HepG2 (cell line): ENCODE measurements at regions not wholly inside any gene's neighbourhood (a gene's known extent, or its start where the extent isn't known, plus 50 kb on each side); places are given as distances from the start of the nearest gene placed in this dataset.

Experiments used
- ATAC-seq: fragments of 200-7000 bp; cut with Tn5 transposase; 3 replicates; pipeline ENCODE4 v1.9.1; 2020; ENCODE audit warnings: mild to moderate bottlenecking, moderate library complexity
- BruUV-seq: library from RNA; stranded (reverse); fragments of 400-500 nt; replicated peaks from 2 replicates; lab custom pipeline; 2021; lab: Mats Ljungman, UMichigan
- CTCF ChIA-PET: fragments of 300-600 bp; formaldehyde crosslinking; extraction: SDS; loops from one replicate; lab custom pipeline; 2021; ENCODE audit warnings: low total read pairs, inconsistent platforms, low intra/inter-chr PET ratio; lab: Yijun Ruan, JAX
- POLR2A ChIA-PET: fragments of 350-600 bp; sonication (Branson Sonifier 250); formaldehyde crosslinking; loops from one replicate; lab custom pipeline; 2020; ENCODE audit warnings: antibody characterized with exemption, inconsistent platforms; lab: Yijun Ruan, JAX
- DNase-seq: peaks from one replicate; pipeline ENCODE4 v3.0.0-alpha.2; 2015; ENCODE audit warnings: low spot score
- FAIRE-seq: peaks from 3 replicates; lab custom pipeline; 2011; peaks lifted over from hg19 to GRCh38; lab: Jason Lieb, UNC
- H2AFZ ChIP-seq: one replicate; pipeline ENCODE4 v1.6.1; 2011; ENCODE audit warnings: low read length, inconsistent platforms
- H3K27ac ChIP-seq: fragments of 300-600 bp; 3 replicates; pipeline ENCODE4 v1.8.0; 2011; ENCODE audit warnings: mixed run types, mild to moderate bottlenecking, mixed read lengths, low read length, inconsistent platforms; ENCODE audit not compliant: insufficient read depth; ENCODE audit errors: extremely low read length
- H3K27me3 ChIP-seq, 2 experiments: fragments of 200-600 bp in 1 of 2; 2 replicates in 1 of 2; 3 replicates in 1 of 2; pipeline versions ENCODE4 v1.6.0 to v1.8.0; 2011; ENCODE audit warnings: low read length in 2 of 2, mild to moderate bottlenecking in 2 of 2, moderate library complexity in 2 of 2, inconsistent platforms in 1 of 2; ENCODE audit not compliant: insufficient read depth in 2 of 2, control insufficient read depth in 1 of 2
- H3K36me3 ChIP-seq, 2 experiments: fragments of 200-600 bp in 1 of 2; replicated peaks in 1 of 2; 2 replicates in 1 of 2; 3 replicates in 1 of 2; pipeline versions ENCODE4 v1.5.1 to v1.8.0; 2011; ENCODE audit warnings: low read length in 2 of 2, inconsistent platforms in 1 of 2; ENCODE audit not compliant: insufficient read depth in 2 of 2, control insufficient read depth in 1 of 2
- H3K4me1 ChIP-seq: 2 replicates; pipeline ENCODE4 v1.5.1; 2012; ENCODE audit warnings: low read length, inconsistent platforms; ENCODE audit not compliant: insufficient read depth
- H3K4me2 ChIP-seq: 2 replicates; pipeline ENCODE4 v1.6.0; 2011; ENCODE audit warnings: low read depth, low read length, inconsistent platforms
- H3K4me3 ChIP-seq, 3 experiments: fragments of 200-600 bp in 1 of 3; sonication (generic), shearing (Covaris generic) in 1 of 3; replicated peaks in 1 of 3; 2 replicates each; pipeline ENCODE4 v1.5.1; 2011 to 2016; ENCODE audit warnings: low read length in 3 of 3, inconsistent platforms in 2 of 3, low read depth in 2 of 3, mild to moderate bottlenecking in 2 of 3, control low read depth in 1 of 3, mixed read lengths in 1 of 3; ENCODE audit not compliant: insufficient read depth in 1 of 3
- H3K79me2 ChIP-seq: one replicate; pipeline ENCODE4 v1.6.1; 2011; ENCODE audit warnings: low read length, inconsistent platforms; ENCODE audit not compliant: insufficient read depth
- H3K9ac ChIP-seq: 2 replicates; pipeline ENCODE4 v1.6.0; 2011; ENCODE audit warnings: mild to moderate bottlenecking, low read depth, low read length, inconsistent platforms; ENCODE audit not compliant: insufficient read depth
- H3K9me3 ChIP-seq: 2 replicates; pipeline ENCODE4 v1.5.1; 2012; ENCODE audit warnings: mild to moderate bottlenecking, low read length
- H4K20me1 ChIP-seq: 2 replicates; pipeline ENCODE4 v1.6.0; 2011; ENCODE audit warnings: inconsistent platforms, mild to moderate bottlenecking, low read length, moderate library complexity; ENCODE audit not compliant: insufficient read depth
- ERF ChIP-seq: IDR thresholded peaks from 2 replicates; pipeline ENCODE4 v1.6.1; 2018; ENCODE audit warnings: missing biosample characterization, missing genetic modification reagents
- HDAC1 ChIP-seq: sonication (generic); formaldehyde crosslinking; IDR thresholded peaks from 2 replicates; pipeline ENCODE4 v1.5.1; 2020; ENCODE audit warnings: mild to moderate bottlenecking, missing genetic modification reagents
- HDAC6 ChIP-seq: fragments of 200-600 bp; sonication (generic); IDR thresholded peaks from 2 replicates; pipeline ENCODE4 v1.7.0; 2017; ENCODE audit warnings: mild to moderate bottlenecking, antibody characterized with exemption, low read length, low read depth
- HNRNPL ChIP-seq: fragments of 200-400 bp; formaldehyde crosslinking; IDR thresholded peaks from 2 replicates; pipeline ENCODE4 v1.6.1; 2017; ENCODE audit warnings: mild to moderate bottlenecking, low read depth, low read length
- JARID2 ChIP-seq: sonication (generic); formaldehyde crosslinking; IDR thresholded peaks from 2 replicates; pipeline ENCODE4 v1.8.1; 2023; ENCODE audit warnings: missing genetic modification reagents, inconsistent platforms; ENCODE audit not compliant: insufficient replicate concordance
- JUN ChIP-seq: sonication (generic); formaldehyde crosslinking; IDR thresholded peaks from 2 replicates; pipeline ENCODE4 v1.4.0; 2020; ENCODE audit warnings: mild to moderate bottlenecking, missing genetic modification reagents
- NFE2 ChIP-seq: sonication (generic); formaldehyde crosslinking; IDR thresholded peaks from 2 replicates; pipeline ENCODE4 v1.4.0; 2020; ENCODE audit warnings: missing genetic modification reagents
- NFKBIZ ChIP-seq: IDR thresholded peaks from 2 replicates; pipeline ENCODE4 v1.6.1; 2018; ENCODE audit warnings: missing genetic modification reagents, missing compliant biosample characterization
- SNAPC2 ChIP-seq: sonication (generic); formaldehyde crosslinking; IDR thresholded peaks from 2 replicates; pipeline ENCODE4 v1.8.1; 2022; ENCODE audit warnings: mild to moderate bottlenecking, missing genetic modification reagents
- TBX2 ChIP-seq: sonication (generic); formaldehyde crosslinking; IDR thresholded peaks from 2 replicates; pipeline ENCODE4 v1.5.0; 2020; ENCODE audit warnings: missing genetic modification reagents, mild to moderate bottlenecking, borderline replicate concordance
- ZNF260 ChIP-seq: sonication (generic); formaldehyde crosslinking; IDR thresholded peaks from 2 replicates; pipeline ENCODE4 v1.4.0; 2020; ENCODE audit warnings: missing genetic modification reagents, low read depth, mild to moderate bottlenecking, borderline replicate concordance
- ZNF318 ChIP-seq: sonication (generic); formaldehyde crosslinking; IDR thresholded peaks from 2 replicates; pipeline ENCODE4 v1.4.0; 2020; ENCODE audit warnings: mild to moderate bottlenecking, missing genetic modification reagents
- ZNF367 ChIP-seq: sonication (generic); formaldehyde crosslinking; IDR thresholded peaks from 2 replicates; pipeline ENCODE4 v1.4.0; 2020; ENCODE audit warnings: missing genetic modification reagents, borderline replicate concordance
- WGBS: methylation state at CpG from one replicate; pipeline ENCODE4 v1.1.6; 2017; ENCODE audit warnings: low lambda C conversion rate; 5-methylcytosine and 5-hydroxymethylcytosine counted together
- in situ Hi-C: cut with HindIII; loops from 2 replicates; pipeline ENCODE4 v1.10.0; 2017; ENCODE audit warnings: low pct_unique_long_range_greater_than_20kb; ENCODE audit not compliant: extremely low pct_ligation_motif_present
- intact Hi-C: fragments of 100-400 bp; cut with micrococcal nuclease; formaldehyde crosslinking; loops from one replicate; pipeline ENCODE4 v1.10.0; 2022; ENCODE audit not compliant: unreplicated experiment
- TF ChIP-seq, protein P1 (sequence below), 2 experiments: sonication (generic) in 1 of 2; formaldehyde crosslinking in 1 of 2; IDR thresholded peaks; 2 replicates each; pipeline versions ENCODE4 v1.5.1 to v1.6.1; 2011 to 2020; ENCODE audit warnings: borderline replicate concordance in 1 of 2, low read depth in 1 of 2, low read length in 1 of 2, mild to moderate bottlenecking in 1 of 2, missing genetic modification reagents in 1 of 2, moderate library complexity in 1 of 2

- no peak overlapping the region for H3K4me2 ChIP-seq
- WGBS, result 0% methylated on average over 1 of the region's 1 CpG
- H4K20me1 ChIP-seq, result no peaks in the 10 kb centered on the region
- FAIRE-seq (no peak), DNase-seq (no peak), ATAC-seq (no peak)
- intact Hi-C loops (no loop called here), in situ Hi-C loops (no loop called here)
- H3K4me1 ChIP-seq, result no peaks in the 10 kb centered on the region
- no peak overlapping the region for H3K4me3 ChIP-seq
- H3K36me3 ChIP-seq, result no peaks in the 10 kb centered on the region
- no peaks in the 10 kb centered on the region for H3K27me3 ChIP-seq
- TF ChIP-seq HNRNPL (no peak), NFKBIZ (CRISPR knock-in tag) (no peak), HDAC6 (no peak), ZNF318 (CRISPR knock-in tag) (no peak), ZNF260 (CRISPR knock-in tag) (no peak), ERF (CRISPR knock-in tag) (no peak), JUN (CRISPR knock-in tag) (no peak), TBX2 (CRISPR knock-in tag) (no peak), JARID2 (CRISPR knock-in tag) (no peak), NFE2 (no peak), HDAC1 (CRISPR knock-in tag) (no peak), ZNF367 (no peak), SNAPC2 (CRISPR knock-in tag) (no peak)
- TF ChIP-seq, protein P1, sequence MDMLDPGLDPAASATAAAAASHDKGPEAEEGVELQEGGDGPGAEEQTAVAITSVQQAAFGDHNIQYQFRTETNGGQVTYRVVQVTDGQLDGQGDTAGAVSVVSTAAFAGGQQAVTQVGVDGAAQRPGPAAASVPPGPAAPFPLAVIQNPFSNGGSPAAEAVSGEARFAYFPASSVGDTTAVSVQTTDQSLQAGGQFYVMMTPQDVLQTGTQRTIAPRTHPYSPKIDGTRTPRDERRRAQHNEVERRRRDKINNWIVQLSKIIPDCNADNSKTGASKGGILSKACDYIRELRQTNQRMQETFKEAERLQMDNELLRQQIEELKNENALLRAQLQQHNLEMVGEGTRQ (IDR thresholded peaks at IDR 0.05; ENCODE audit: low read depth, low read length), result no peak
- TF ChIP-seq, protein P1 (CRISPR knock-in tag; IDR thresholded peaks at IDR 0.05; ENCODE audit: borderline replicate concordance), result no peak
- no peak overlapping the region for H3K27ac ChIP-seq
- no peaks in the 10 kb centered on the region for H3K79me2 ChIP-seq
- POLR2A ChIA-PET, result no interaction called here
- no peaks in the 10 kb centered on the region for H3K9me3 ChIP-seq
- CTCF ChIA-PET, result no interaction called here
- H3K9ac ChIP-seq, result no peak overlapping the region
- H2AFZ ChIP-seq, result no peak overlapping the region
- BruUV-seq, result no TSS peak
Observed at GRCh38 chr11:35078470-35078735, 60.6 kb upstream of the CD44 start.
